SU-DHL-6 (cell line): ENCODE measurements at regions not wholly inside any gene's neighbourhood (a gene's known extent, or its start where the extent isn't known, plus 50 kb on each side); places are given as distances from the start of the nearest gene placed in this dataset.

ENCODE experiments used
- EZH2phosphoT487 ChIP-seq: fragments of 200-600 bp; sonication (generic), shearing (Covaris generic); conservative IDR thresholded peaks from 2 replicates; pipeline ENCODE4 v1.6.1; 2018; ENCODE audit warnings: mild to moderate bottlenecking, antibody characterized with exemption, low read length, moderate library complexity, mixed read lengths
- TF ChIP-seq, protein P1 (sequence below): fragments of 200-600 bp; sonication (generic); IDR thresholded peaks from one replicate; pipeline ENCODE4 v1.5.1; 2017; ENCODE audit warnings: antibody characterized with exemption, mild to moderate bottlenecking, low read length, moderate library complexity; ENCODE audit not compliant: insufficient read depth, poor library complexity, severe bottlenecking

DNA sequence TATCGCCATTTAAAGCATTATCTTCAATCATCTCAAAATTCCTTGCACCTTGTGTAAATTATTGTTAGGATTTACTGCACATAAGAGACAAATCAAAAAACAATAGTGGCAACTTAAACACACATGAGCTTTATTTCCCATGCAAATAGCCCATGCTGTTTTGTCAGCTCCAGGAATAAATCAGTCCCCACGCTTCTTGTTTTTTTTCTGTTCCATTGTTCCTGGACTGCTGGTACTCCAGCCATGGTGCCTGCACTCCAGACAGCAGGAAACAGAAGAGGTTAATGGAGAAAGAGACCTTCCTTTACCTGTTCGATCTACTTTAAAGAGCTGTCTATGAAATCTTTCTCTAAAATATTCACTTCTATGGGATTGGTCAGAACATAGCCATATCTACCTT is 1515.7 kb upstream of the TENM3 start:
- TF ChIP-seq, protein P1, sequence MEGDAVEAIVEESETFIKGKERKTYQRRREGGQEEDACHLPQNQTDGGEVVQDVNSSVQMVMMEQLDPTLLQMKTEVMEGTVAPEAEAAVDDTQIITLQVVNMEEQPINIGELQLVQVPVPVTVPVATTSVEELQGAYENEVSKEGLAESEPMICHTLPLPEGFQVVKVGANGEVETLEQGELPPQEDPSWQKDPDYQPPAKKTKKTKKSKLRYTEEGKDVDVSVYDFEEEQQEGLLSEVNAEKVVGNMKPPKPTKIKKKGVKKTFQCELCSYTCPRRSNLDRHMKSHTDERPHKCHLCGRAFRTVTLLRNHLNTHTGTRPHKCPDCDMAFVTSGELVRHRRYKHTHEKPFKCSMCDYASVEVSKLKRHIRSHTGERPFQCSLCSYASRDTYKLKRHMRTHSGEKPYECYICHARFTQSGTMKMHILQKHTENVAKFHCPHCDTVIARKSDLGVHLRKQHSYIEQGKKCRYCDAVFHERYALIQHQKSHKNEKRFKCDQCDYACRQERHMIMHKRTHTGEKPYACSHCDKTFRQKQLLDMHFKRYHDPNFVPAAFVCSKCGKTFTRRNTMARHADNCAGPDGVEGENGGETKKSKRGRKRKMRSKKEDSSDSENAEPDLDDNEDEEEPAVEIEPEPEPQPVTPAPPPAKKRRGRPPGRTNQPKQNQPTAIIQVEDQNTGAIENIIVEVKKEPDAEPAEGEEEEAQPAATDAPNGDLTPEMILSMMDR = no peak
- TF ChIP-seq EZH2phosphoT487 = no peak
